SK-N-SH (cell line): ENCODE measurements at regions not wholly inside any gene's neighbourhood (a gene's known extent, or its start where the extent isn't known, plus 50 kb on each side); places are given as distances from the start of the nearest gene placed in this dataset.

ENCODE experiments used
- CTCF ChIA-PET: fragments of 300-600, 350-600 bp; formaldehyde crosslinking; extraction: SDS; loops from one replicate; lab custom pipeline; 2021; lab: Yijun Ruan, JAX
- POLR2A ChIA-PET: fragments of 350-600 bp; sonication (Branson Sonifier 250); formaldehyde crosslinking; extraction: SDS; loops from one replicate; lab custom pipeline; 2020; ENCODE audit warnings: antibody characterized with exemption, inconsistent platforms; lab: Yijun Ruan, JAX
- DNase-seq: peaks from one replicate; pipeline ENCODE4 v3.0.0; 2012
- H2AFZ ChIP-seq: fragments of 200-600 bp; sonication (generic); 2 replicates; pipeline ENCODE4 v1.8.1; 2016; ENCODE audit warnings: antibody characterized with exemption, mild to moderate bottlenecking, low read depth
- H3F3A ChIP-seq: fragments of 200-600 bp; sonication (generic); replicated peaks from 2 replicates; pipeline ENCODE3; 2016; ENCODE audit warnings: antibody characterized with exemption, mild to moderate bottlenecking; ENCODE audit not compliant: insufficient read depth
- H3K27ac ChIP-seq, 2 experiments: fragments of 200-500 bp in 1 of 2; fragments of 200-600 bp in 1 of 2; sonication (Bioruptor generic) in 1 of 2; sonication (generic), shearing (Covaris generic) in 1 of 2; 2 replicates each; pipeline versions ENCODE4 v1.5.1 to v1.6.1; 2014 to 2016; ENCODE audit warnings: low read depth in 2 of 2, inconsistent platforms in 1 of 2, low read length in 1 of 2, mild to moderate bottlenecking in 1 of 2, mixed read lengths in 1 of 2
- H3K27me3 ChIP-seq: fragments of 200-600 bp; sonication (generic), shearing (Covaris generic); 2 replicates; pipeline ENCODE4 v1.6.1; 2016; ENCODE audit warnings: mixed run types; ENCODE audit not compliant: insufficient read depth
- H3K36me3 ChIP-seq, 2 experiments: fragments of 200-500 bp in 1 of 2; fragments of 200-600 bp in 1 of 2; sonication (Bioruptor generic) in 1 of 2; sonication (generic) in 1 of 2; replicated peaks in 1 of 2; 2 replicates each; pipeline versions ENCODE3 to v1.5.1; 2014 to 2016; ENCODE audit warnings: low read length in 1 of 2, mild to moderate bottlenecking in 1 of 2; ENCODE audit not compliant: insufficient read depth in 2 of 2, control insufficient read depth in 1 of 2
- H3K4me1 ChIP-seq, 2 experiments: fragments of 200-500 bp in 1 of 2; fragments of 200-600 bp in 1 of 2; sonication (Bioruptor generic) in 1 of 2; sonication (generic), shearing (Covaris generic) in 1 of 2; 2 replicates each; pipeline versions ENCODE4 v1.5.1 to v1.6.1; 2014 to 2016; ENCODE audit warnings: low read depth in 1 of 2, low read length in 1 of 2, mixed run types in 1 of 2; ENCODE audit not compliant: insufficient read depth in 2 of 2, control insufficient read depth in 1 of 2
- H3K4me2 ChIP-seq: fragments of 200-600 bp; sonication (generic), shearing (Covaris generic); 2 replicates; pipeline ENCODE4 v1.6.1; 2017; ENCODE audit warnings: mixed run types
- H3K4me3 ChIP-seq, 2 experiments: fragments of 200-500 bp in 1 of 2; fragments of 200-600 bp in 1 of 2; sonication (Bioruptor generic) in 1 of 2; sonication (generic), shearing (Covaris generic) in 1 of 2; 2 replicates each; pipeline versions ENCODE4 v1.5.1 to v1.8.1; 2014 to 2016; ENCODE audit warnings: low read depth in 2 of 2, inconsistent platforms in 1 of 2, low read length in 1 of 2, mild to moderate bottlenecking in 1 of 2, mixed read lengths in 1 of 2, moderate library complexity in 1 of 2
- H3K79me2 ChIP-seq: fragments of 200-600 bp; sonication (generic); 2 replicates; pipeline ENCODE4 v1.8.1; 2017; ENCODE audit warnings: mild to moderate bottlenecking; ENCODE audit not compliant: insufficient read depth
- H3K9ac ChIP-seq: fragments of 200-600 bp; sonication (generic); 2 replicates; pipeline ENCODE4 v1.6.1; 2017; ENCODE audit warnings: mixed run types
- H3K9me2 ChIP-seq: fragments of 200-600 bp; sonication (generic); 2 replicates; pipeline ENCODE4 v1.6.1; 2017; ENCODE audit warnings: mixed run types
- H3K9me3 ChIP-seq: fragments of 200-600 bp; sonication (generic); 2 replicates; pipeline ENCODE4 v1.6.1; 2017; ENCODE audit warnings: mixed run types, mild to moderate bottlenecking, moderate library complexity
- H4K20me1 ChIP-seq: fragments of 200-600 bp; sonication (generic); 2 replicates; pipeline ENCODE4 v1.6.1; 2017; ENCODE audit warnings: mild to moderate bottlenecking, mixed run types; ENCODE audit not compliant: insufficient read depth
- CTCF ChIP-seq: fragments of 200-600 bp; sonication (generic); IDR thresholded peaks from 2 replicates; pipeline ENCODE4 v1.6.1; 2017; ENCODE audit warnings: antibody characterized with exemption, mild to moderate bottlenecking, moderate library complexity
- EZH2phosphoT487 ChIP-seq: fragments of 200-600 bp; sonication (generic); IDR thresholded peaks from 2 replicates; pipeline ENCODE4 v1.6.1; 2017; ENCODE audit warnings: low read depth, mixed run types, mild to moderate bottlenecking, antibody characterized with exemption, moderate library complexity, borderline replicate concordance
- FOXM1 ChIP-seq: IDR thresholded peaks from 2 replicates; pipeline ENCODE4 v1.4.0; 2012; ENCODE audit warnings: low read depth, mild to moderate bottlenecking
- GABPA ChIP-seq: IDR thresholded peaks from 2 replicates; pipeline ENCODE4 v1.4.0; 2012; ENCODE audit warnings: low read depth, mild to moderate bottlenecking
- GATA2 ChIP-seq: sonication (generic); formaldehyde crosslinking; IDR thresholded peaks from 2 replicates; pipeline ENCODE4 v1.5.0; 2020; ENCODE audit warnings: mild to moderate bottlenecking, missing genetic modification reagents
- JUND ChIP-seq: IDR thresholded peaks from 2 replicates; pipeline ENCODE4 v1.4.0; 2012
- MXI1 ChIP-seq: IDR thresholded peaks from 2 replicates; pipeline ENCODE4 v1.6.1; 2012; ENCODE audit warnings: mild to moderate bottlenecking, low read depth, low read length, improper control_type of control experiment
- NFIC ChIP-seq: IDR thresholded peaks from 2 replicates; pipeline ENCODE4 v1.4.0; 2012; ENCODE audit warnings: borderline replicate concordance
- PBX3 ChIP-seq: IDR thresholded peaks from 2 replicates; pipeline ENCODE4; 2012
- REST ChIP-seq: IDR thresholded peaks from 2 replicates; pipeline ENCODE4 v1.6.1; 2012; ENCODE audit warnings: mild to moderate bottlenecking, low read depth, low read length, moderate library complexity
- RFX5 ChIP-seq: IDR thresholded peaks from 2 replicates; pipeline ENCODE4 v1.6.1; 2012; ENCODE audit warnings: mild to moderate bottlenecking, improper control_type of control experiment, low read length
- RXRA ChIP-seq: IDR thresholded peaks from 2 replicates; pipeline ENCODE4 v1.4.0; 2012; ENCODE audit warnings: low read depth, mild to moderate bottlenecking, borderline replicate concordance
- SIN3A ChIP-seq: IDR thresholded peaks from 2 replicates; pipeline ENCODE4 v1.6.1; 2012; ENCODE audit warnings: low read depth, mild to moderate bottlenecking, low read length, moderate library complexity, borderline replicate concordance
- SMC3 ChIP-seq: IDR thresholded peaks from 2 replicates; pipeline ENCODE4 v1.6.1; 2012; ENCODE audit warnings: low read depth, low read length, improper control_type of control experiment
- TAF1 ChIP-seq: IDR thresholded peaks from 2 replicates; pipeline ENCODE4 v1.6.1; 2012; ENCODE audit warnings: low read depth, mild to moderate bottlenecking, low read length, moderate library complexity, borderline replicate concordance
- TEAD4 ChIP-seq: IDR thresholded peaks from 2 replicates; pipeline ENCODE4 v1.4.0; 2012; ENCODE audit warnings: mild to moderate bottlenecking, borderline replicate concordance; ENCODE audit not compliant: insufficient read depth
- USF1 ChIP-seq: IDR thresholded peaks from 2 replicates; pipeline ENCODE4 v1.4.0; 2012; ENCODE audit warnings: low read depth, borderline replicate concordance
- YY1 ChIP-seq: IDR thresholded peaks from 2 replicates; pipeline ENCODE4 v1.4.0; 2012; ENCODE audit warnings: low read depth, mild to moderate bottlenecking
- ZBTB33 ChIP-seq: IDR thresholded peaks from 2 replicates; pipeline ENCODE4 v1.4.0; 2012; ENCODE audit warnings: low read depth, borderline replicate concordance
- WGBS: methylation state at CpG from one replicate; pipeline ENCODE4 v1.1.6; 2017; ENCODE audit warnings: low lambda C conversion rate; 5-methylcytosine and 5-hydroxymethylcytosine counted together

GRCh38 chr1:199123615-199124014 lies 484.8 kb downstream of the PTPRC start (continued):
- TF ChIP-seq SIN3A (no peak), YY1 (no peak), JUND (peak; percentile 21; the same call in 1 of the 2 replicates), CTCF (no peak), RXRA (no peak), FOXM1 (no peak), NFIC (no peak), ZBTB33 (no peak), EZH2phosphoT487 (no peak), GABPA (no peak), GATA2 (CRISPR knock-in tag) (no peak), RFX5 (no peak), REST (no peak)

GRCh38 chr1:199124351-199124750 lies 485.5 kb downstream of the PTPRC start:
- CTCF ChIA-PET = interaction anchor here (2.9 kb wide), 1 partner anchor 11 kb away, joined by 13 read pairs; no protein-coding TSS in a partner anchor
- no peaks in the 10 kb centered on the region for H3K36me3 ChIP-seq
- WGBS = 31% methylated on average over 1 of the region's 1 CpG
- H3K4me3 ChIP-seq = no peak overlapping the region
- H3F3A ChIP-seq = peaks cover 34% of the 10 kb centered on the region
- H3K9ac ChIP-seq = no peak overlapping the region
- no peaks in the 10 kb centered on the region for H3K27me3 ChIP-seq
- no peak overlapping the region for H3K4me2 ChIP-seq
- H4K20me1 ChIP-seq = no peaks in the 10 kb centered on the region
- POLR2A ChIA-PET = no interaction called here
- H2AFZ ChIP-seq = no peak overlapping the region
- peak overlapping the region in 1 of 2 experiments; percentile 90; a peak in 2 of 4 replicates for H3K27ac ChIP-seq
- H3K79me2 ChIP-seq = no peaks in the 10 kb centered on the region
- H3K9me3 ChIP-seq = no peaks in the 10 kb centered on the region
- H3K4me1 ChIP-seq = peaks cover 0 to 27% of the 10 kb centered on the region in 2 experiments; a peak in 3 of 4 replicates
- no peaks in the 10 kb centered on the region for H3K9me2 ChIP-seq
- DNase-seq = no peak
- no peak for TF ChIP-seq SMC3
- no peak for TF ChIP-seq YY1
- no peak for TF ChIP-seq PBX3
- TF ChIP-seq SIN3A = no peak
- TF ChIP-seq TEAD4 = no peak
- no peak for TF ChIP-seq TAF1
- TF ChIP-seq USF1 = no peak
- TF ChIP-seq GABPA = no peak
- TF ChIP-seq MXI1 = no peak
- no peak for TF ChIP-seq CTCF
